SH-SY5Y (cell line): ENCODE measurements at regions not wholly inside any gene's neighbourhood (a gene's known extent, or its start where the extent isn't known, plus 50 kb on each side); places are given as distances from the start of the nearest gene placed in this dataset.

Experiments
- GATA2 ChIP-seq: IDR thresholded peaks from 2 replicates; pipeline ENCODE4 v1.6.1; 2011; ENCODE audit warnings: mild to moderate bottlenecking, low read depth, low read length
- GATA3 ChIP-seq: IDR thresholded peaks from 2 replicates; pipeline ENCODE4 v1.6.1; 2011; ENCODE audit warnings: low read depth, mild to moderate bottlenecking, low read length, moderate library complexity

DNA sequence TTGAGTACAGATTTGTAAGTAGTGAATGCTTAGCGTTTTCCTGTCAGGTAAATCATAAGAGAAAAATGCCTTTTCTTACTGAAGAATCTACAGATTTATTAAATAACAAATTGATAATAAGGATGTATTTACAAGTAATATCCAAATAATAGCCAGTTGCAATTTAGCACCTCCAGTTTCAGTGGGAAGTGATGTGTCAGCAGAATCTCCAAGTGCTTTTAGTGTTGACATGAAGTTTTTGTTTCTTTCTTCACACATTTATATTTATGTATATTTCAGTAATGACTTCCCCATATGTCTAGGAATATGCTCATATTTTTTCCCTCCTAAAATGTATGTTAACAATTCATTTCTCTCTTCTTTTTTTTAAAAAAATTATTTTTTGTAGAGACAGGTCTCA lies 229.9 kb upstream of the GRIN3A start:
- TF ChIP-seq GATA3 (no peak), GATA2 (no peak)
